ENCODE measurements at regions not wholly inside any gene's neighbourhood (a gene's known extent, or its start where the extent isn't known, plus 50 kb on each side); places are given as distances from the start of the nearest gene placed in this dataset.

DNA sequence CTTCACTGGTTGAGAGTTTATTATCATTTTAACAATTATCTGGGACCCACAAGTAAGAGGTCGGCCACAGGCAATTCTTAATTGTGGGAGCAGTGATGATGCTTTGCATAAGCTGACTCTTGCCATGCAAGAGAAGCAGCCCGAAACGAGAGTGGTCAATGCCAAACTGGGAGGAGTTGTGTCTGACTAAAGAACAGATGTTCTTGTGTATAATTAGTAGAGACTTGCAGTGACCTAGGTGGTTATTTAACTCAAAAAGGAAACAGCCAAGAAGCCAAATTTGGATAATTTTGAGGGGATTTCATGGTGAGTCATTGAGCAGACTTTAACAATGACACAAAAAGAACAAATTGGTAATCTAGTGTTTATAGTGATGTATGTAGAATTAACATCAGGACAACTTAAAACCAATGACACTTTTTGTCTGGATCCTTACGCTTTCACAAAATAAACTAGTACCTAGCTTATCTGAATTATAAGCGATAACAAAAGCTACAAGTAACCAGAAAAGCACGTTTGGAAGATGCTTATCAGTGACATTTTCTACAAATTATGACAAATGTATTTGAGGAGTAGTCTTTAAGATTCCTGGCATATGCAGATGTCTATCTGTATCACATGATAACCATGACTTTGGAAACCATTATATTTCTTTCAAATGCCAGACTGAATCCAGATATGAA lies 184.7 kb upstream of the DLGAP1 start:
- TF ChIP-seq, protein P1, sequence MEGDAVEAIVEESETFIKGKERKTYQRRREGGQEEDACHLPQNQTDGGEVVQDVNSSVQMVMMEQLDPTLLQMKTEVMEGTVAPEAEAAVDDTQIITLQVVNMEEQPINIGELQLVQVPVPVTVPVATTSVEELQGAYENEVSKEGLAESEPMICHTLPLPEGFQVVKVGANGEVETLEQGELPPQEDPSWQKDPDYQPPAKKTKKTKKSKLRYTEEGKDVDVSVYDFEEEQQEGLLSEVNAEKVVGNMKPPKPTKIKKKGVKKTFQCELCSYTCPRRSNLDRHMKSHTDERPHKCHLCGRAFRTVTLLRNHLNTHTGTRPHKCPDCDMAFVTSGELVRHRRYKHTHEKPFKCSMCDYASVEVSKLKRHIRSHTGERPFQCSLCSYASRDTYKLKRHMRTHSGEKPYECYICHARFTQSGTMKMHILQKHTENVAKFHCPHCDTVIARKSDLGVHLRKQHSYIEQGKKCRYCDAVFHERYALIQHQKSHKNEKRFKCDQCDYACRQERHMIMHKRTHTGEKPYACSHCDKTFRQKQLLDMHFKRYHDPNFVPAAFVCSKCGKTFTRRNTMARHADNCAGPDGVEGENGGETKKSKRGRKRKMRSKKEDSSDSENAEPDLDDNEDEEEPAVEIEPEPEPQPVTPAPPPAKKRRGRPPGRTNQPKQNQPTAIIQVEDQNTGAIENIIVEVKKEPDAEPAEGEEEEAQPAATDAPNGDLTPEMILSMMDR (IDR thresholded peaks at IDR 0.05) = no peak
- no peak for TF ChIP-seq POLR2A (IDR thresholded peaks at IDR 0.05)
- no peak for TF ChIP-seq POLR2AphosphoS5 (IDR thresholded peaks at IDR 0.05)
- TF ChIP-seq EP300 (IDR thresholded peaks at IDR 0.05) = no peak
